NCI-H526 (cell line): ENCODE measurements at regions not wholly inside any gene's neighbourhood (a gene's known extent, or its start where the extent isn't known, plus 50 kb on each side); places are given as distances from the start of the nearest gene placed in this dataset.
"Not testable (repeated sequence)": the region's sequence is repeated elsewhere in the genome, so short reads cannot be mapped to it uniquely, and the experiment has no call there.

Source experiments
- DNase-seq, 2 experiments: peaks; one replicate each; lab custom pipeline; 2025; lab: John Stamatoyannopoulos, UW

DNA sequence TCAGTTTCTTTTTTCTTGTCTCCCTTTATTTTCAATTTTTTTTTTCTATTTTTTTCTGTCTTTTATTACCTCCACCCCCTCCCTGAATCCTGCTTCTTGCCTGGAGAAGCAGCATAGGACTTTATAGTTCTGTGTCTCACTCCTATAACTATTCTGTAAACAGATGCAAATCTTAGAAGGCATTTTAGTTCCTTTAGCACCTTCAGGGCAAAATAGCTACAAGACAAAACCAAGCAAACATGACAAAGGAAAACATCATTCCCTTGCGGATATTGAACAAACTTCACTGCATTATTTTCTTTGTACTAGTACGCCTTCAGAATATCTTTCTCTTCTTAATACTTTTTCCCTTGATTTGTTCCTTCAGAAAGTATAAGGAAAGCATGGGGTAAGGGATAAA, 446.2 kb upstream of the CHORDC1 start:
- no peak for DNase-seq

DNA sequence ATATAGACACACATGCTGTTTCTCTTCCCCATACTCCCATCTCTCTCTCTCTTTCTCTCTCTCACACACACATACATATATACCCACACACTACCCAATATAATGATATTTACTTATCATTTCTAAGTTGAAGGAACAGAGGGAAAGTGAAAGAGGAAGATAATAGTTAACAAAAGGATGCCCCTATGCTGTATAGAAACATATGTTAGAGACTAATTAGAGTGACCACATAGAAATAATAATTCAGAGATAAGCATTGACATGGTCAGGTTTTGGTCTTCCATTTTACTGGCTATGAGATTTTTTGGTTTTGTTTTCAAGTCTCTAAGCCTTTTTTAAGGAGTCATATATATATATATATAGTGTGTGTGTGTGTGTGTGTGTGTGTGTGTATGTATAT, 445.7 kb upstream of the CHORDC1 start:
- no peak for DNase-seq

DNA sequence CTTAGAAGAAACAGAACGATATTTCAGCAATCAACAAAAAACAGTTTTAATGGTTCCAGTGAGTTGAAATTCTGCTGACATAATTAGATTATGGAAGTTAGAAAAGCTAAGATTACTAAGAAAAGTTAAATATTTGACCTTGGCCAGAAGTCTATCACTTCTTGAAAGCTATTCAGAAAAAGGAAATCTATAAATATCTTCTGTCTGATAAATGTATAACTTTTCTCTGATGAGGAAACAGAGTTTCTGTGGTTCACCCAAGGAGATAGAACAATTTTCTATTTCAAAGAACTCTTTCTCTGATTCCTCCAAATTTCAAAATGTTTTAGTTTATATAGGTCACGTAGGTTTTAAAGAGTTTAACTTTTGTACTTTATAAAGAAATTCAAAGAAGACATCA, 438.4 kb upstream of the CHORDC1 start:
- DNase-seq = no peak

DNA sequence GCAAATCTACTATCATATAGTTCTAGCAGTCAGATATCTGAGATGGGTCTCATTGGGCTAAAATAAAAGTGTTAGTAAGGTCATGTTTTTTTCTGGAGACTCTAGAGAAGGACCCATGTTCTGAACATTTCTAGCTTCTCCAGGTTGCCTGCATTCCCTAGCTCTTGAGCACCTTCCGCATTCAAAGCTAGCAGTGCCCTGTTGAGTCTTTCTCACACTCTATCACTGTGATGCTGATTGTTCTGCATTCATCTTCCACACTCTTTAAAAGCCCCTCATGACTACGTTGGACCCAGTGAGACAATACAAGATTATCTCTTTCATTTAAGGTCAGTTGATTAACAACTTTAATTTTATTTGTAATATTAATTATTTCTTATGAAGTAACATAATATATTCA, 433.3 kb upstream of the CHORDC1 start:
- DNase-seq = no peak

DNA sequence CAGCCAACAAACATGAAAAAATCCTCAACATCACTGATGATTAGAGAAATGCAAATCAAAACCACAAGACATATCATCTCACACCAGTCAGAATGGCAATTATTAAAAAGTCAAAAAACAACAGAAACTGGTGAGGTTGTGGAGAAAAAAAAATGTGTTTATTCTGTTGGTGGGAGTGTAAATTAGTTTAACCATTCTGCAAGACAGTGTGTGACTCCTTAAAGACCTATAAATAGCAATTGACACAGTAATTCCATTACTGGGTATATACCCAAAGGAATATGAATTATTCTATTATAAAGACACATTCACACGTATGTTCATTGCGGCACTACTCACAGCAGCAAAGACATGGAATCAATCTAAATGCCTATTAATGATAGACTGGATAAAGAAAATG, 427.3 kb upstream of the CHORDC1 start:
- no peak for DNase-seq

DNA sequence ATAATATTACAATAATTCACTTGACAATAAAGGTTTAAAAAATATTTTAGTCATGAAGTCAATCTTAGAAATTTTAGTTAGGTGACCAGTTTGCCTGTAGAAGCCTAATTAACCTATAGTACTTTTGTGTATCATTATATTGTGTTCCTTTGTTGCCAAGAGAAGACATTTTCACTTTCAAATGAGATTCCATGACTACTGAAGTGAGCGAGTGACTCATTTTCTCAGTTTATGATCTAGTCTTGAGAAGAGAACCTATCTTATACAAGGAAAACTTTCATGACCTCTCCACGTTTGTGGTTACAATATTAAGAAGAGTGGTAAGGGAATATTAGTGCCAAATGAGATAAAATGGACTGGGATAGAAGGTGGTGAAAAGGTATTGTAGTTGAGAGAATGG, 423.9 kb upstream of the CHORDC1 start:
- DNase-seq = no peak

DNA sequence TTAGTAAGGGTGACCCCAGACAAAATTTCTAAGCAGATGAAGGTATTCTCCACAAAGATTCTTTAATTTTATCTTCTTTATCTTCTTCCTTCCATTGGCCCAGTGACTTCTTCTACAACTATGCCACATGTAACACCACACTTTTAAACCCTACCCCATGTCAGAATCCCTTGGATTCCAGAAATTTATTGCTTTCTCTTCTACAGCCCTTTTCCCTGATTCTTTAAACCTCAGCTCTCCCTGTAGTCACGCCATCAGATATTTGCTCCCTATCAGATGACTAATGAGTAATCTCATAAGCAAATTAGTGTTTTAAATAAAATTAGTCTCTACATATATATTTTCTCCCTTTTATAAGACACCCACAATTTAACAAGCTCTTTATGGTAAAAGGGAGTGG, 423.4 kb upstream of the CHORDC1 start:
- no peak for DNase-seq

DNA sequence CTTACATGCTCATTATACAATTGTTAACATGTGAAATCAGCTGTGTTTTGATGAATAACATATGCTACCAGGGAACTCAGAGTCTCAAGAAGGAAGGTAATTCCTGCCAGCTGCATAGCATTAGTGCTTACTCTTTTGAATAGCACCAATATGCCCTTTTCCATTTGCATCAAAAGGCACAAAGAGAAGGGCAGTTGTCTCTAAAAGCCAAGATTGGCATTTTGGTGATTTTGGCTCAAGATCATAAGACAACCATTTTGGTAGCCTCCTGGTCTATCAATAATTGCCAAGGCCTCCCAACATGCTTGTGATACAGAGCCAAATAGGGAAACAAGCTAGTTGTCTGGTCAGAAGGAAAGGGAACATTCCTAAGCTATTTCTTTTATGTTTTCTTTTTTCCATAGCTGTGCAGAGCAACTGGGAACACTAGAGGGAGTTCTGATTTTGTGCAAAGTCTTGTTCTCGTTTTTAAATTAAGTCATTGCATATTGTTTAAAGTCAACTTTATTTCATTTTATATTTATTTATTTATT, 416.7 kb upstream of the CHORDC1 start:
- peak in 1 of 2 experiments; percentile 59 for DNase-seq

DNA sequence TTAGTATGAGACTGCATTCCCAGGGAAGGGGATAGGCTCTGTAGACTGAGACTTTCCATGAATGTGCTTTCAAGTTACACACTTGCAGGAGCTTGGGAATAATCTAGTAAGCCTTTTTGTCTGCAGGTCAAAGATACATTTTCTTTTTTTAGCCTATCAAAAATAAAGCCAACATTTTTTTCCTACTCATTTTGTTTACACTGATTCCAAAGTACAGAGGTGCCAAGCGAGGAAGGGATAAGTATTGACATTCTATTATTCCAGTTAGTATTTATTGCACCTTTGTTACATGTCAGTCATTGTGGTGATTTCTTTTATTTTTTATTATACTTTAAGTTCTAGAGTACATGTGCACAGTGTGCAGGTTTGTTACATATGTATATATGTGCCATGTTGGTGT, 413.0 kb upstream of the CHORDC1 start:
- DNase-seq = no peak

DNA sequence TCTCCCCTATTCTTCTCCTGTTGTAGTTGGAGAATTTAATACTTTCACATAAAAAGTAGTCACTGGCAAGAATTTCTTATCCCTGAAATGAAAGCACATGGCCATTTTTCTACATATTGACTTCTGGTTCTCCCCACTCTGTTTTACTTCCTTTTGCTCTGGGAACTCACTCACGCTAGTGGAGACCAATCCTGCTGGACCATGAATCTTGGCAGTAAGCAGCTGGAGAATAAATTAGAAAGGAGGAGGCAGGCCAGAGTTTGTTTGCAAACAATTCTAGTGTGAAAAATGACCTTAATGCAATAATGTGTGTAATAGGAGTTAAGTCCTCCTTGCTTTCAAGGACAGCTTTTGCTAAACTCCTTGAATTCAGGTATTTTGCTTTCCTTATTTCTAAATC, 412.3 kb upstream of the CHORDC1 start:
- no peak for DNase-seq

DNA sequence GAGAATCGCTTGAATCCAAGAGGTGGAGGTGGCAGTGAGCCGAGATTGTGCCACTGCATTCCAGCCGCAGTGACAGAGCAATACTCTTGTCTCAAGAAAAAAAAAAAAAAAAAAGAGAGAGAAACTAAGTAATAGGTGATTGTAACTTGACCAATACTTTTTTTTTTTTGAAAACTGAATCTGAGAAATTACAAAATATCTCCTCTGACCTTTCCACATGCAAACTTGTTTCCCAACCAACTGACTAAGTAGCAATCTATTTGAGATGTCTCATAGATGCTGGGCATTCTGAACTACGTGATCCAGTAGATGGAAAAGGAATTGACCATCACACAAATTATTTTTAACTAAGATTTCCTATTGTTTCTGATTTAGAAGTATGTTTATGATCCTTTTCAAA, 407.3 kb upstream of the CHORDC1 start:
- no peak for DNase-seq

DNA sequence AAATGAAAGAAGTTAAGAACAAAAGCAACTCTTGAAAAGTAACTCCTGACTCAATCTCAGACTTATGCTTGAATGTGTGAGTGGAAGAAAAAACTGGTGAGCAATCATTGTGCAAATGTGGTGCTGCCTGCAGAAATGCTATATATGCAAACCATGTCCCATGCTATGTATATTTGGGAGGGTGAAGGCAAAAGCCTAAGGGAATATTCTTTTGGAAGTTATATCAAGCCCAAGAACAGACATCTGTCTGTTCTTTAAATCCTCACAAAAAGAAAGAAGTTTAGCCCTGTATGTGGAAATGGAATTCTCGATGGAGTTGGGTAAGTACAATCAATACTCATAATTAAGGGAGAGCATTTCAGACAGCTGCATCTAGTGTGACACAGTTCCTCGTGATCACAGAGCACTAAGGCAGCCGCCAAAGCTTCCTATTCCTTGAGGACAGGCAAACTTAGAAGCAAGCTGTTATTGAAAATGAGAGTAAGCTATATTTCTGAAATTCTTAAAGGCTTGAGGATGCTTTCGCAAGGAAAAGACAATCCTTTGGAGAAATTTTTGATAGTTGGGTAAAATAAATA, 406.5 kb upstream of the CHORDC1 start:
- DNase-seq = peak in 1 of 2 experiments; percentile 29

DNA sequence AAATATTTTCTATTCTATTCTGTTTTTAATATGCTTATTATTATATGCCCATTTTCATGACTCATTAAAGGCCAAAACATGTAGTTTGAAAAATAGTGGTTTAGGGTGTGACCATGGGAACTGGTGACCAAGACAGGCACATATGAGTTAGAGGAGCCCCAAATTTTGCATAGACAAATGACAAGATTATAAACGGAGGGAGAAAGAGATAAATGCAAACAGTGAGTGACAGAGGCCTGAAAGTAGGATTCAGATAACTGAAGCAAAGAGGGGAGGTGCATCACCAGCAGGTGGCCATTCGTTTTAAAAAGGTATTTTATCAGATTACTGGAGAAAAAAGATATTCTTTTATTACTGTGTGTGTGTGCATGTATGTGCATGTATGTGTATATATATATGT, 391.5 kb upstream of the CHORDC1 start:
- peak in 1 of 2 experiments; percentile 58 for DNase-seq

DNA sequence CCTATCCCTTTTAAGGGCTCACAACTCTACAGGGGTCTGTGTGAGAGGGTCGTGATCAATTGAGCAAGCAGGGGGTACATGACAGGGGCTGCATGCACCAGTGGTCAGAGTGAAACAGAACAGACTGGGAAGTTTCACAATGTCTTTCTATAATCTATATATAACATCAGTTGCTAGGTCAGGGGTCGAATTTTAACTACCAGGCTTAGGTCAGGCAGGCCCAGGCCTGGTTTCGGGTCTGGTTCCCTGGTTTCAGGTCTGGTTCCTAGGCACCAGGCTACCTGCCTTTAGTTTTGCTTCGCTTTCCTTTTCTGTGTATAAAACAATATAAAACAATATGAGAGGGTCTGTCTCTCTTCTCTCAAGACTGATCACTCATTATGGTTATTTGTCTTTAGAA, 390.2 kb upstream of the CHORDC1 start:
- not testable (repeated sequence) for DNase-seq

DNA sequence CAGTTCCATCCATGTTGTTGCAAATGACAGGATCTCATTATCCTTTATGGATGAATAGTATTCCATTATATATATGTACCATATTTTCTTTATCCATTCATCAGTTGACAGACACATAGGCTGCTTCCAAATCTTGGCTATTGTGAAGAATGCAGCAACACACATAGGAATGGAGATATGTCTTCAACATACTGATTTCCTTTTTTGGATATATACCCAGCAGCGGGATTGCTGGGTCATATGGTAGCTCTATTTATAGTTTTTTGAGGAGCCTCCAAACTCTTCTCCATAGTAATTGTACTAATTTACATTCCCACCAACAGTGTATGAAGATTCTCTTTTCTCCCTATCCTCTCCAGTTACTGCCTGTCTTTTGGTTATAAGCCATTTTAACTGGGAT, 383.9 kb upstream of the CHORDC1 start:
- DNase-seq = no peak

DNA sequence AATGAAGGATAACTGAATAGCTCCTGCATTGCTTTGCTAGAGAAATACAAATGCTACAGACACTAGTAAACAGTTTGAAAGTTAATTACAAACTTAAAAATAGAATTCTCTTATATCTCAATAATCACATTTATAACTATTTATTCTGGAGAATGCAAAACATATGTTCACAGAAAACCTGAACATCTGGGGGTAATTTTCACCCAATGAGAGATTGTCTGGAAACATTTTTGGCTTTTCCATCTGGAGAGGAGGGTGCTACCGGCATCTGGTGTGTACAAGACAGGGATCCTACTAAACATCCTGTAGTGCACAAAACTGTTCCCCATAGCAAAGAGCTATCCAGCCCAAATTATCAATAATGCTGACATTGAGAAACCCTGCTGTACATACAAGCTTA, 378.4 kb upstream of the CHORDC1 start:
- no peak for DNase-seq

DNA sequence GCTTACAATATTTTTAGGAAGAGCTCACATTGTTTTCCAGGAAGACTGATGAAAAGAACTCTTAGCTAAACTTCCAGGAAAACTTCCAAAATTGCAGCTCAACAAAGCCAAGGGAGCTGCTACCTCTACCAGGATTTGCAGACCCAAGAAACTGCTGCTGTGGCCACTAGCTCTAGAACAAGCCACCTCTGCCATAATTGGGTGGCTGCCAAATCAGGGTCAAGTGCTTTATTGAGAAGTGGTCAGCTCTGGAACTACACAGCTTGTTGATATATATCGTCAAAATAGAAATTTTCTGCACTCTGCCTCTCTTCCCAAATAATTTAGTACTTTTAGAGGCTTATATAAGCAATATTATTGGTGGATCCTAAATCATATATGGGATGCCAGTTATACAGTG, 371.8 kb upstream of the CHORDC1 start:
- DNase-seq = no peak

DNA sequence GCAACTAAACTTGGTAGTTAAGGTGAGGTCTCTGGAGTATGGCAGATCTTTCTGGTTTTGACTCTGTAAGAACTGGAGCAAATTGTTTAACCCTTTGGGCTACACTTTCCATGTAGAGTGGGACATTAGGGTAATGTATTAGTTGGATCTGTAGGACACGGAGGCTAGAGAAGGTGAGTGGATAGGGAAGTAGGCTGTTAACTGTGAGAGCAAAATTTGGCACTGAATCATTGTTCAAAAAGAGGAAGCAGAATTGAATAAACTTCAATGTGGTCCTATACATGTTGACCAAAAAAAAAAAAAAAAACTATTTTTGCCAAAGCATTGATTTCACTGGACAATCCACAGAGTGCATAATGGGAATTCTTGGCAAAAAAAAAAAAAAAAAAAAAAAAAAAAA, 370.2 kb upstream of the CHORDC1 start:
- DNase-seq = no peak

DNA sequence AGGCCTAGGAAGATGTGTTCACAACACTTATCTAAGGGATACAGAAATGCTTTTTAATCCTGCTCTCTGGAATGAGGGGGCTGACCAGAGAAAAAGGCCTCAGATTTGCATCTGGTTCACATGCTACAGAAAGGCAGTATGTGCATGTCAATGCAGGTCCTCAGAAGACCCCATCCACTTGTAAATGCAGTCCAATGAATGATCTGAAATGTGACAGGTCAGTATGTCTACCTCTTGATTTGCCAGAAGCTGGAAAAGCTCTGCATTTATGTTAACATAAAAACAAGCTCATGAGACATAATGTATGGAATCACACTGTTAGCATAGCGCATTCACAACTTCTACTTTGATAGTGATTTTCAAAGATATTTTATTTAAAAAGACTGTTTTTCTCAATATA, 367.4 kb upstream of the CHORDC1 start:
- DNase-seq = no peak

DNA sequence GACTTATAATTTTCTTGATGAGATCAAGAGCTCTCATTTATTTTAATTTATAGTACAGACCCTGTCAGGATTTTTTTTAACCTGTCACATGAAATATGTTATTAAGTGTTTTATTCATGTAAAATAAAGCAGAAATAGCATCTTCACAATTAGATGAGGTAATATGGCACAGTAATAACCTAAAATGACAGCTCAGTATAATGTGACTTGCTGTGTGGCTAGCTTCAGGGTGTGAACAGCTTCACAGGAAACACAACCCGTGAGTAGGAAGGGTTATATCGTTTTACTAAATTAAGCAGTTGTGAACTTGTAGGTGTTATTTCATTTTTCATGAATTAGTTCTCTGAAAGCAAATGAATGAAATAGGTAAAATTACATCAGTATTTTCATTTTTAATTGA, 366.9 kb upstream of the CHORDC1 start:
- DNase-seq = no peak

DNA sequence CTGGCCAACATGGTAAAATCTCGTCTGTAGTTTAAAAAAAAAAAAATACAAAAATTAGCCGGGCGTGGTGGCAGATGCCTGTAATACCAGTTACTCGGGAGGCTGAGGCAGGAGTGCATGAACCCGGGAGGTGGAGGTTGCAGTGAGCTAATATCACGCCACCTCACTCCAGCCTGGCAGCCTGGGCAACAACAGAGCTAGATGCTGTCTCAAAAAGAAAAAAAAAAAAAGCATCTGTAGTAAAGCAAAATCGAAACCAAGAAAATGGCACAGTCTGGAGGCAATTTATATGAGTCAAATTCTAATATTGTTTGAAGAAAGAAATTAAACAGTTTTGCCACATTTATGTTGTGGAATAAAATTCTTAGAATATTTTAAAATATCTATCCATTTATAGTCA, 365.0 kb upstream of the CHORDC1 start:
- no peak for DNase-seq

DNA sequence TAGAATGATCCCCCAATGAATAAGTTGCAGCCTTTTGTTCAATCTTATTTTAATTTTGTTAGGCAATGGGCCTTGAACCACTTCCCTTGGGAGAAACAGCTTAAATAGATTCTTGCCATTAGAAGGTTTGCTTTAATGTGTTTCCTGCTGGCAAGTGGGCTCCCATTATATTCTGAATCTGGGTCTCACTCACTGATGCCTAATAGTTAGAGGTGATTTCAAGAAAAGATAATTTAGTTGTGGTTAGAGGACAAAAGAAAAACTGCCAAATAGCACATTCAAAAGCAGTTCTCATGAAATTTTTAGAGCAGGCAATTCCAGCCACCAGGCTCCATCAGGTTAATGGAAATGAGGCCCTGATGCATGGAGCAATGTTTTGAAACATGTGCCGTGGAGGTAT, 362.6 kb upstream of the CHORDC1 start:
- no peak for DNase-seq

DNA sequence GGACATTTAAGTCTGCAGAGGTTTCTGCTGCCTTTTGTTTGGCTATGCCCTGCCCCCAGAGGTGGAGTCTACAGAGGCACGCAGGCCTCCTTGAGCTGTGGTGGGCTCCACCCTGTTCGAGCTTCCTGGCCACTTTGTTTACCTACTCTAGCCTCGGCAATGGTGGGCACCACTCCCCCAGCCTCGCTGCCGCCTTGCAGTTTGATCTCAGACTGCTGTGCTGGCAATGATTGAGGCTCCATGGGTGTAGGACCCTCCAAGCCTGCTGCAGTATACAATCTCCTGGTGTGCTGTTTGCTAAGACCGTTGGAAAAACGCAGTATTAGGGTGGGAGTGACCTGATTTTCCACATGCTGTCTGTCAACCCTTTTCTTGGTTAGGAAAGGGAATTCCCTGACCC, 360.1 kb upstream of the CHORDC1 start:
- not testable (repeated sequence) for DNase-seq

DNA sequence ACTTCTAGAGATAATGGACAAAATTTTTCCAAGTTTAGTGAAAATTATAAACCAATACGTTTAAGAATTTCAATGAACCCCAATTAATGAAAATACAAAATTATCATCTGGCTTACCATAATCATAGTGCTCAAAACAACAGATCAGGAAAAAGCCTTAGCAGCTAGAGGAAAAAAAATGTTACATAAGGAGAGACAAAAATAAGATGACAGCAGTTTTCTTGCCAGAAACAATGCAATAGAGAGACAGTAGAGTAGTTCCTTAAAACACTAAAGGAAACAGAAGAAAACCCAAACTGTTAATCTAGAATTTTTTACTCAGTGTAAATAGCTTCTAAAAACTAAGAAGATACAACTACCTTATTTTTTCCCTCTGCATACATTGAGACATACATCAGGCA, 341.7 kb upstream of the CHORDC1 start:
- DNase-seq = no peak
